ENCODE measurements at regions not wholly inside any gene's neighbourhood (a gene's known extent, or its start where the extent isn't known, plus 50 kb on each side); places are given as distances from the start of the nearest gene placed in this dataset.
"Not testable (repeated sequence)": the region's sequence is repeated elsewhere in the genome, so short reads cannot be mapped to it uniquely, and the experiment has no call there.

DNA sequence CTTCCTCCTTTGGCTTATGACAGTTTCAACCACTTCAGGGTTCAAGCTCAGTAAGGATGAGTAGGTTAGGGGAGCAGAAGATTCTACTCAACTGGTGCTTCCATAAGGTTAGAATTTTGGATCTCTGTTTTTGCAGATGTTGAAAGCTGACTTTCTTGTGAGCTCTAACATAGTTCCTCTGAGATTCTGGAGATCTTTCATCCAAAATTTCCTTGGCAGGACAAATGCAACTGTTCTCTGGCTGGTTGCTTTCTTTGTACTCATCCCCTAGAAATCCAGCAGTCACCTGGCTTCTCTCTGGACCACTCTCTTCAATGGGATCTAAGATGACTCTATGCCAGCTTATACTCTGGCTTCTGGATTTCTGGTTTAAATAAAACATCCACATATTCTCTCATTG lies 189.6 kb downstream of the ESM1 start:
- H3K4me3 ChIP-seq (ENCODE audit: low read depth, low read length) = no peak overlapping the region
- CTCF ChIA-PET = interaction anchor here (0.7 to 1.4 kb wide), 3 partner anchors 19 to 25 kb away, joined by 3 read pairs; no protein-coding TSS in a partner anchor
- DNase-seq (ENCODE audit: low read depth, low spot score) = no peak
- POLR2A ChIA-PET = no interaction called here
- TF ChIP-seq, protein P1, sequence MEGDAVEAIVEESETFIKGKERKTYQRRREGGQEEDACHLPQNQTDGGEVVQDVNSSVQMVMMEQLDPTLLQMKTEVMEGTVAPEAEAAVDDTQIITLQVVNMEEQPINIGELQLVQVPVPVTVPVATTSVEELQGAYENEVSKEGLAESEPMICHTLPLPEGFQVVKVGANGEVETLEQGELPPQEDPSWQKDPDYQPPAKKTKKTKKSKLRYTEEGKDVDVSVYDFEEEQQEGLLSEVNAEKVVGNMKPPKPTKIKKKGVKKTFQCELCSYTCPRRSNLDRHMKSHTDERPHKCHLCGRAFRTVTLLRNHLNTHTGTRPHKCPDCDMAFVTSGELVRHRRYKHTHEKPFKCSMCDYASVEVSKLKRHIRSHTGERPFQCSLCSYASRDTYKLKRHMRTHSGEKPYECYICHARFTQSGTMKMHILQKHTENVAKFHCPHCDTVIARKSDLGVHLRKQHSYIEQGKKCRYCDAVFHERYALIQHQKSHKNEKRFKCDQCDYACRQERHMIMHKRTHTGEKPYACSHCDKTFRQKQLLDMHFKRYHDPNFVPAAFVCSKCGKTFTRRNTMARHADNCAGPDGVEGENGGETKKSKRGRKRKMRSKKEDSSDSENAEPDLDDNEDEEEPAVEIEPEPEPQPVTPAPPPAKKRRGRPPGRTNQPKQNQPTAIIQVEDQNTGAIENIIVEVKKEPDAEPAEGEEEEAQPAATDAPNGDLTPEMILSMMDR (IDR thresholded peaks at IDR 0.05; ENCODE audit: insufficient read depth, low read length, missing control alignments) = no peak

DNA sequence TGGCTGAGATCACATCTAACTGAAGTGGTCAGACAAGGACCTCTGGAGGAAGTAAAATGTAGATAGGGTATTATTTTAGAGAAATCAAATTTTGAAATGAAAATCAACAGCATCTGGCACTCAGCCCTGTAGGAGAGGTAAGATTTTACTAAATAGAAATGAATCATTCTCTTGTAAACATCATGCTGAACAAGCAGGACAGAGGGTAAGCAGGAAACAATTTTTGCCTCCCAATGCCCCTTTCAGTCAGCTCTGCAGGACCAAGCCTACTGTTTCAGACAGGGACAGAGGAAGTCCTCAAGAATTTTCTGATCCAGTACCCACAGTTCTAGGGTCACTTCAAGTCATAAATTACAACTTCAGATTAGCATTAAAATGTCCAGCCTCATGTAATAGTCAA lies 190.1 kb downstream of the ESM1 start:
- no peak for DNase-seq (ENCODE audit: low read depth, low spot score)
- TF ChIP-seq, protein P1 (IDR thresholded peaks at IDR 0.05; ENCODE audit: insufficient read depth, low read length, missing control alignments) = no peak
- ChIA-PET CTCF (interaction anchor here (0.7 to 1.4 kb wide), 4 partner anchors 19 to 31 kb away, joined by 3 read pairs; no protein-coding TSS in a partner anchor), POLR2A (no interaction called here)
- no peak overlapping the region for H3K4me3 ChIP-seq (ENCODE audit: low read depth, low read length)

DNA sequence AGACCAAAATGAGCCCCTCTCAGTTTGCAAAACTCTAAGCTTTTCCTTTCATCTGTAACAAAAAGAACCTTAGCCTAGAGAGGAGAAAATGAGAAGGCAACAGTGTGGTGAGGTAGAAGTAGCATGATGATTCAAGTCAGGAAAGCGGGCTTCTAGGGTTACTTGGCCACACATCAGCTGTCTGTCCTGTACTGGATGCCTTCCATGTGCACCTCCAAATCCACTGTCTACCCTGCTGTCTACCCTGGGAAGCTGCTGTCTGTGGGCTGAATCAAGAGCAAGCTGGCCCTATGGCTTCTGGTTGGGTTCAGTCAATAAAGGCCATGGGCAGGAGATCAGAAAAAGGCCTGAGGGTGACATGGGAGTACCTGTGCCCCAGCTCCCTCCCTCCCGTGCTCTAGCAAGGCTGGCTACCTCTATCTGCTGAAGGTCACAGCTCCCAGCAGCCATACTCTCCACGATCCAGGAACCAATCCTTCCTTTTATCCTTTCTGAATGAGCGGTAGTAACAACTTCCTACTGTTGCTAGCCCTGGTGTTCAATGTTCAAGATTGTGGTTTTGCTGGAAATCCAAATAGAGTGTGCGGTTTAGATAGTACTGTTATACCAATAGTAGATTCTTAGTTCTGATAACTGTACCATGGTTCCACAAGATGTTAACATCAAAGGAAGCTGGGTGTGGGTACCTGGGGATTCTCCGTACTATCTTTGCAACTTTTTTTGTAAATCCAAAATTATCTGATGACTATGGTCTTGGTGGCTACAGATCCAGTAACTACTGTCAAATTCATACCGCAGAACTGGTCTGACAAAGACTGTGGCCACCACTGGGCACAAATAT lies 191.0 kb downstream of the ESM1 start:
- H3K4me3 ChIP-seq (ENCODE audit: low read depth, low read length) = no peak overlapping the region
- TF ChIP-seq, protein P1 (IDR thresholded peaks at IDR 0.05; ENCODE audit: insufficient read depth, low read length, missing control alignments) = no peak
- DNase-seq (ENCODE audit: low read depth, low spot score) = no peak
- ChIA-PET CTCF (interaction anchor here (0.7 to 0.8 kb wide), 2 partner anchors 32 to 50 kb away, joined by 3 read pairs; no protein-coding TSS in a partner anchor), POLR2A (no interaction called here)

DNA sequence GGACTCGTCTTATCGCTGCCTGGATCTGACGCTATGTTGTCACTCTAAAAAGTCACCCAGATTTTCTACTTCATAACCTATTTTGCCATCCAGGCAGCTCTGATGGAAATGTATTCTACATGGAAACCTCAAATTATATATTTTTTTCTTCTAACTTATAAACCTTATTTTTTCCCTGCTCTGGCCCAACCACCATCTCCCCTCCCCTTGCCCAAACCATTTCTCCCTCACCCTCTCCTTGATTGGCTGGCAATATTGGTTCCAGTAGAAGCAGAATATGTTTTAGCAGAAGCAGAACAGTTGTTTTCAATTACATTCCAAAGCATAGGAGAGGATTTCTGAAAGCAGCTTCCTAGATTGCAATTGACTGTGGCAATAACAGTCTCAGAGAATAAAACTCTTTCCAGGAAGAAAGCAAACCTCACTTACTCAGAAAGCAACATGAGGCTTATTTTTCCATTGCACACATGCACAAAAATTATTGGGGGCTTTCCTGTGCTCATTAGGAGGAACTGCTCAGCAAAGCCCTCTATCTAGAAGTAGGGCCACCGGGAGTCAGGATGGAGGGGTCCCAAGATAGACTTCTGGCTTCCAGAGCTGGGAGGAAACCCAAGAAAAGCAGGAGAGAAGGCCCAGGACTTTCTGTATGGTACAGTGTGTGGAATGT lies 191.8 kb downstream of the ESM1 start:
- ChIA-PET POLR2A (no interaction called here), CTCF (no interaction called here)
- TF ChIP-seq, protein P1 (IDR thresholded peaks at IDR 0.05; ENCODE audit: insufficient read depth, low read length, missing control alignments) = no peak
- DNase-seq (ENCODE audit: low read depth, low spot score) = no peak
- H3K4me3 ChIP-seq (ENCODE audit: low read depth, low read length) = no peak overlapping the region

DNA sequence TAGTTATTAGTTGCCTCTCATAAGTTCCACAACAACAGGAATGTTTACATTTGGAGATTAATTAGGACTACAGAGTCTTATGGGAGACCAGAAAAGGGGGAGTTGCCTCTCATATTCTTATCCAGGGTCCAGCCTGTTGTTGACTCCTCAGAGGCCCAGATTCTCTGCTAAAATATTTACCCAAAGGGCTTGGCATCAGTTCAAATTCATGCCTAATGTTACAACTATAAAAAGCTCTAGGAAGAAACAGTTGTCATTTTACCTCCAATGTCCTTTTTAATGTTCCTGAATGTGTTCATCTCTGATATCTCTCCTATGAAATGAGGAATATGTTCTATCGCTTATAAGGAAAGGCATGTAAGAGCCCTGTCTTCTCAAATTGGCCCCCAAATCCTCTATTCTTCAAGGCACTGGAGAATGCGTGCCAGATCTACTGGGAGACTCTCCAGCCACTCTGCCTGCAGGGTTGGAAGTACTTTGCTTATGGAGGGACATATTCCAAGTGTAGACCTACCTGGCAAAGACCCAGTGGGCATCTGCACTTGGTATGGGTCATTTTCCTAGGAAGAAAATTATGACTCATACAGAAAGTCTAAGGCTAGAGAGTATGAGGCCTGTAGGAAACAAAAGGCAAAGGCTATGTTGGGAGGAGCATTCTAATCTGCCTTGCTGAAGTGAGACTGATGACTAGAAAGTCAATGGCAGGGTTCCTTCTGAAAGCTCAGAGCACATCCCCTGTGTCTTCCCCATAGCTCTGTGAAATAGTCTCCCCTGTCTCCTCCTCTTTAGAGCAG lies 192.6 kb downstream of the ESM1 start:
- H3K4me3 ChIP-seq (ENCODE audit: low read depth, low read length) = no peak overlapping the region
- DNase-seq (ENCODE audit: low read depth, low spot score) = no peak
- CTCF ChIA-PET = no interaction called here
- POLR2A ChIA-PET = no interaction called here
- TF ChIP-seq, protein P1 (IDR thresholded peaks at IDR 0.05; ENCODE audit: insufficient read depth, low read length, missing control alignments) = no peak

DNA sequence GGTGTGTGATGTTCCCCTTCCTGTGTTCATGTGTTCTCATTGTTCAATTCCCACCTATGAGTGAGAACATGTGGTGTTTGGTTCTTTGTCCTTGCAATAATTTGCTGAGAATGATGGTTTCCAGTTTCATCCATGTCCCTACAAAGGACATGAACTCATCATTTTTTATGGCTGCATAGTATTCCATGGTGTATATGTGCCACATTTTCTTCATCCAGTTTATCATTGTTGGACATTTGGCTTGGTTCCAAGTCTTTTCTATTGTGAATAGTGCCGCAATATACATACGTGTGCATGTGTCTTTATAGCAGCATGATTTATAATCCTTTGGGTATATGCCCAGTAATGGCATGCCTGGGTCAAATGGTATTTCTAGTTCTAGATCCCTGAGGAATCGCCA lies 197.5 kb downstream of the ESM1 start:
- DNase-seq (ENCODE audit: low read depth, low spot score); H3K4me3 ChIP-seq (ENCODE audit: low read depth, low read length); POLR2A ChIA-PET; CTCF ChIA-PET: not testable (repeated sequence)
